Left lung (tissue), 4 donors: ENCODE measurements at regions not wholly inside any gene's neighbourhood (a gene's known extent, or its start where the extent isn't known, plus 50 kb on each side); places are given as distances from the start of the nearest gene placed in this dataset.
A peak's percentile ranks its signal among the peaks of the same experiment; 100 is the strongest.
"Not testable (repeated sequence)": the region's sequence is repeated elsewhere in the genome, so short reads cannot be mapped to it uniquely, and the experiment has no call there.

Source experiments
- ATAC-seq: fragments of 200-7000 bp; cut with Tn5 transposase; one replicate; pipeline ENCODE4 v1.9.1; 2020; ENCODE audit warnings: moderate library complexity
- DNase-seq, 4 donors: peaks; one replicate each; pipeline ENCODE4 v3.0.0-alpha.2; 2013 to 2020
- H3K27ac ChIP-seq, 2 donors: fragments of 200-600 bp; sonication (generic) in 1 of 2; one replicate each; pipeline versions ENCODE4 v1.5.0 to v1.8.0; 2020 to 2021
- H3K27me3 ChIP-seq, 2 donors: fragments of 200-600 bp; sonication (generic) in 1 of 2; one replicate each; pipeline versions ENCODE4 v1.5.0 to v1.8.0; 2020 to 2021
- H3K36me3 ChIP-seq, 2 donors: fragments of 200-600 bp; sonication (generic) in 1 of 2; one replicate each; pipeline versions ENCODE4 v1.5.0 to v1.8.0; 2020 to 2021
- H3K4me1 ChIP-seq, 2 donors: fragments of 200-600 bp; one replicate each; pipeline ENCODE4 v1.8.0; 2021
- H3K4me3 ChIP-seq, 2 donors: fragments of 200-600 bp; sonication (generic) in 1 of 2; one replicate each; pipeline versions ENCODE4 v1.5.0 to v1.8.0; 2020 to 2021; ENCODE audit warnings: mild to moderate bottlenecking in 1 of 2
- H3K9me3 ChIP-seq, 2 donors: fragments of 200-600 bp; sonication (generic) in 1 of 2; one replicate each; pipeline versions ENCODE4 v1.5.0 to v1.8.0; 2020 to 2021
- CTCF ChIP-seq, 2 donors: fragments of 200-600 bp; sonication (generic) in 1 of 2; IDR thresholded peaks; one replicate each; pipeline versions ENCODE4 v1.5.0 to v1.8.0; 2021; ENCODE audit warnings: antibody characterized with exemption in 2 of 2
- intact Hi-C, 2 donors: fragments of 100-400 bp; cut with DNase I; formaldehyde crosslinking; loops; one replicate each; pipeline versions ENCODE4 v1.11.2 to v1.14.2; 2022
- donor health status: DM: no; HTN: yes; CAD: no.
- donor health status: DM: no; HTN: no; CAD: no.

GRCh38 chr3:107189158-107189791, 188.0 kb upstream of the CCDC54 start:
- H3K9me3 ChIP-seq, result no peaks in the 10 kb centered on the region
- no peak overlapping the region for H3K27ac ChIP-seq
- no peak for DNase-seq
- H3K36me3 ChIP-seq, result no peaks in the 10 kb centered on the region
- no peak for TF ChIP-seq CTCF (IDR thresholded peaks at IDR 0.05)
- H3K4me1 ChIP-seq, result no peaks in the 10 kb centered on the region
- H3K27me3 ChIP-seq, result no peaks in the 10 kb centered on the region
- ATAC-seq, result no peak
- intact Hi-C loops, result no loop called here
- H3K4me3 ChIP-seq, result no peak overlapping the region

DNA sequence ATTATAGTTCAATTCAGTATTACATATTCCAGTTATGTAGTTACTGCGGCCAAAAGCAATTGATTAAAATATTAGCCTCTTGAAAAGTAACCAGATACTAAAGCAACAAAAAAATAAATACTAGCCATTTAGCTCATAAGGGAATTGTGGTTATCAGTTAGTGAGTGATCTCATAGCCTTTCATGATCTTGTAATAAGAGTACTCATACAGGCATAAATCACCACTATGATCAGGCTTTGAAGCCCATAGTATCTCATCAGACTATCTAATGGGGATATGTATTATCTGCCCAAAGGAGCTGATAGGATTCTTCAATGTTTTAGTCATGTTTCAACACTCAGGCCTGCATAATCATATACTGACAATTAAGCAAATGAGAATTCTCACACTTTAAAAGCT, 184.1 kb upstream of the CCDC54 start:
- intact Hi-C loops, result no loop called here
- no peak overlapping the region for H3K27ac ChIP-seq
- DNase-seq (no peak), ATAC-seq (no peak)
- no peak for TF ChIP-seq CTCF (IDR thresholded peaks at IDR 0.05)
- no peaks in the 10 kb centered on the region for H3K27me3 ChIP-seq
- no peaks in the 10 kb centered on the region for H3K9me3 ChIP-seq
- H3K4me1 ChIP-seq, result no peaks in the 10 kb centered on the region
- no peaks in the 10 kb centered on the region for H3K36me3 ChIP-seq
- H3K4me3 ChIP-seq, result no peak overlapping the region

GRCh38 chr3:107198581-107199181, 178.6 kb upstream of the CCDC54 start:
- intact Hi-C loops, result no loop called here

GRCh38 chr3:107201146-107201545, 176.1 kb upstream of the CCDC54 start:
- no peak overlapping the region for H3K4me3 ChIP-seq
- H3K36me3 ChIP-seq, result no peaks in the 10 kb centered on the region
- TF ChIP-seq CTCF (IDR thresholded peaks at IDR 0.05), result no peak
- intact Hi-C loops, result no loop called here
- no peaks in the 10 kb centered on the region for H3K4me1 ChIP-seq
- no peak for ATAC-seq
- H3K27ac ChIP-seq, result no peak overlapping the region
- no peaks in the 10 kb centered on the region for H3K27me3 ChIP-seq
- no peaks in the 10 kb centered on the region for H3K9me3 ChIP-seq
- DNase-seq, result no peak

More at GRCh38 chr3:107198581-107199181, 178.6 kb upstream of the CCDC54 start:
- H3K27me3 ChIP-seq, result no peaks in the 10 kb centered on the region
- peak overlapping the region; percentile 36 to 57 for H3K27ac ChIP-seq
- no peaks in the 10 kb centered on the region for H3K4me1 ChIP-seq
- DNase-seq (peak in 2 of 4 donors; percentile 74 to 83), ATAC-seq (peak; percentile 57)
- no peak overlapping the region for H3K4me3 ChIP-seq
- no peaks in the 10 kb centered on the region for H3K36me3 ChIP-seq
- no peak for TF ChIP-seq CTCF (IDR thresholded peaks at IDR 0.05)
- no peaks in the 10 kb centered on the region for H3K9me3 ChIP-seq

DNA sequence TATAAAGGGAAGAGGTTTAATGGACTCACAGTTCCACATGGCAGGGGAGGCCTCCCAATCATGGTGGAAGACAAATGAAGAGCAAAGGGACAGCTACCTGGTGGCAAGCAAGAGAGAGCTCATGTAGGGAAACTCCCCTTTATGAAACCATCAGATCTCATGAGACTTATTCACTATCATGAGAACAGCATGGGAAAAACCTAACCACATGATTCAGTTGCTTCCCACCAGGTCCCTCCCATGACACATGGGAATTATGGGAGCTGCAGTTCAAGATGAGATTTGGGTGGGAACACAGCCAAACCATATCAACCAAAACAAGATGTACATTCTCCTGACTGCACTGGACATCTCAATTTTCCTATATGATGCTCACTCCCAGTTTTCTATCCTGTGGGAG, 174.4 kb upstream of the CCDC54 start:
- intact Hi-C loops, DNase-seq: not testable (repeated sequence)

DNA sequence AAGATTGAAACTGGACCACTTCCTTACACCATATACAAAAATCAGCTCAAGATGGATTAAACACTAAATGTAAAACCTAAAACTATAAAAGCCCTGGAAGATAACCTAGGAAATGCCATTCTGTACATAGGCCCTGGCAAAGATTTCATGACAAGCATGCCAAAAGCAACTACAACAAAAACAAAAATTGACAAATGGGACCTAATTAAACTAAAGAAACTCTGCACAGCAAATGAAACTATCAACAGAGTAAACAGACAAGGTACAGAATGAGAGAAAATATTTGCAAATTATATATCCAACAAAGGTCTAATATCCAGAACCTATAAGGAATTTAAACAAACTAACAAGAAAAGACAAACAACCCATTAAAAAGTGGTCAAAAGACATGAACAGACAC, 173.1 kb upstream of the CCDC54 start:
- Histone ChIP-seq H3K36me3 (no peaks in the 10 kb centered on the region), H3K4me3 (no peak overlapping the region), H3K27ac (no peak overlapping the region), H3K27me3 (no peaks in the 10 kb centered on the region), H3K4me1 (peaks cover 4 to 7% of the 10 kb centered on the region in 2 donors), H3K9me3 (no peaks in the 10 kb centered on the region)
- DNase-seq (no peak), ATAC-seq (no peak)
- TF ChIP-seq CTCF (IDR thresholded peaks at IDR 0.05), result no peak
- intact Hi-C loops, result no loop called here

More for the DNA sequence above, 174.4 kb upstream of the CCDC54 start:
- not testable (repeated sequence) for H3K4me3 ChIP-seq, H3K36me3 ChIP-seq, H3K27me3 ChIP-seq, H3K9me3 ChIP-seq, H3K27ac ChIP-seq, H3K4me1 ChIP-seq, ATAC-seq
